Activated naive CD4-positive, alpha-beta T cell treated with anti-CD3 and anti-CD28 coated beads, Interleukin-2, amount 10 ng/mL, durations not matched to agents 7 days and 5 days (primary cell): ENCODE measurements at regions not wholly inside any gene's neighbourhood (a gene's known extent, or its start where the extent isn't known, plus 50 kb on each side); places are given as distances from the start of the nearest gene placed in this dataset.
"Not testable (repeated sequence)": the region's sequence is repeated elsewhere in the genome, so short reads cannot be mapped to it uniquely, and the experiment has no call there.

ENCODE experiments used
- CTCF ChIA-PET: fragments of 350-600 bp; sonication (Branson Sonifier 250); formaldehyde crosslinking; loops from one replicate; lab custom pipeline; 2021; ENCODE audit warnings: antibody characterized with exemption; lab: Charles Lee
- DNase-seq: peaks from one replicate; pipeline ENCODE4 v3.0.0-alpha.2; 2020
- H3K27ac Mint-ChIP-seq: one replicate; pipeline ENCODE4 v1.8.0; 2021; ENCODE audit warnings: mild to moderate bottlenecking, moderate library complexity, mixed read lengths
- H3K27me3 Mint-ChIP-seq: one replicate; pipeline ENCODE4 v1.8.0; 2021; ENCODE audit warnings: mild to moderate bottlenecking, mixed read lengths
- H3K36me3 Mint-ChIP-seq: one replicate; pipeline ENCODE4 v1.8.0; 2021; ENCODE audit warnings: mixed read lengths
- H3K4me1 Mint-ChIP-seq: one replicate; pipeline ENCODE4 v1.8.0; 2021; ENCODE audit warnings: mixed read lengths
- H3K4me3 Mint-ChIP-seq: one replicate; pipeline ENCODE4 v1.8.0; 2021; ENCODE audit warnings: mild to moderate bottlenecking, moderate library complexity, mixed read lengths
- H3K9me3 Mint-ChIP-seq: one replicate; pipeline ENCODE4 v1.8.0; 2021; ENCODE audit warnings: mixed read lengths

- H3K27ac Mint-ChIP-seq, DNase-seq, H3K36me3 Mint-ChIP-seq, H3K4me3 Mint-ChIP-seq, H3K9me3 Mint-ChIP-seq, CTCF ChIA-PET: not testable (repeated sequence)
- H3K4me1 Mint-ChIP-seq: peaks cover 25% of the 10 kb centered on the region
- peaks cover 11% of the 10 kb centered on the region for H3K27me3 Mint-ChIP-seq
These were observed 231.2 kb upstream of the FRG2C start for GRCh38 chr3:75432885-75433284.

GRCh38 chr3:75433295-75433694 is 230.8 kb upstream of the FRG2C start:
- H3K4me3 Mint-ChIP-seq: peak overlapping the region; percentile 13
- H3K27ac Mint-ChIP-seq: not testable (repeated sequence)

GRCh38 chr3:75434276-75434912 is 229.7 kb upstream of the FRG2C start:
- H3K9me3 Mint-ChIP-seq, H3K36me3 Mint-ChIP-seq, CTCF ChIA-PET: not testable (repeated sequence)
- Mint-ChIP-seq H3K4me3 (peak overlapping the region; percentile 98), H3K4me1 (peaks cover 20% of the 10 kb centered on the region), H3K27ac (peak overlapping the region; percentile 49), H3K27me3 (peaks cover 12% of the 10 kb centered on the region)
- DNase-seq: peak; percentile 38

More at GRCh38 chr3:75433295-75433694, 230.8 kb upstream of the FRG2C start:
- H3K9me3 Mint-ChIP-seq, DNase-seq, H3K36me3 Mint-ChIP-seq, CTCF ChIA-PET: not testable (repeated sequence)
- peaks cover 25% of the 10 kb centered on the region for H3K4me1 Mint-ChIP-seq
- peaks cover 12% of the 10 kb centered on the region for H3K27me3 Mint-ChIP-seq

- H3K9me3 Mint-ChIP-seq, CTCF ChIA-PET, H3K36me3 Mint-ChIP-seq: not testable (repeated sequence)
- peak overlapping the region; percentile 100 for H3K27ac Mint-ChIP-seq
- H3K4me3 Mint-ChIP-seq: peak overlapping the region; percentile 98
- DNase-seq: peak; percentile 98
- peaks cover 12% of the 10 kb centered on the region for H3K27me3 Mint-ChIP-seq
- peaks cover 18% of the 10 kb centered on the region for H3K4me1 Mint-ChIP-seq
These were observed 229.0 kb upstream of the FRG2C start for GRCh38 chr3:75434913-75435793.

- Mint-ChIP-seq H3K27me3 (peaks cover 12% of the 10 kb centered on the region), H3K4me1 (peaks cover 18% of the 10 kb centered on the region), H3K4me3 (peak overlapping the region; percentile 98), H3K27ac (peak overlapping the region; percentile 100)
- H3K36me3 Mint-ChIP-seq, H3K9me3 Mint-ChIP-seq, DNase-seq, CTCF ChIA-PET: not testable (repeated sequence)
These were observed 228.2 kb upstream of the FRG2C start for GRCh38 chr3:75435794-75436400.

- CTCF ChIA-PET, H3K27ac Mint-ChIP-seq, H3K4me1 Mint-ChIP-seq: not testable (repeated sequence)
These were observed 223.1 kb upstream of the FRG2C start for GRCh38 chr3:75440986-75441385.

GRCh38 chr3:75444634-75445033 is 219.5 kb upstream of the FRG2C start:
- H3K4me3 Mint-ChIP-seq, CTCF ChIA-PET, H3K36me3 Mint-ChIP-seq, DNase-seq, H3K27ac Mint-ChIP-seq, H3K27me3 Mint-ChIP-seq, H3K9me3 Mint-ChIP-seq, H3K4me1 Mint-ChIP-seq: not testable (repeated sequence)

More at GRCh38 chr3:75440986-75441385, 223.1 kb upstream of the FRG2C start:
- H3K36me3 Mint-ChIP-seq, H3K9me3 Mint-ChIP-seq, DNase-seq, H3K4me3 Mint-ChIP-seq: not testable (repeated sequence)
- H3K27me3 Mint-ChIP-seq: peaks cover 12% of the 10 kb centered on the region

- DNase-seq, H3K27me3 Mint-ChIP-seq, H3K4me3 Mint-ChIP-seq, H3K27ac Mint-ChIP-seq, H3K9me3 Mint-ChIP-seq, H3K36me3 Mint-ChIP-seq, H3K4me1 Mint-ChIP-seq, CTCF ChIA-PET: not testable (repeated sequence)
These were observed 218.9 kb upstream of the FRG2C start for GRCh38 chr3:75445234-75445633.

GRCh38 chr3:75446948-75447347 is 217.2 kb upstream of the FRG2C start:
- DNase-seq, H3K36me3 Mint-ChIP-seq, H3K4me3 Mint-ChIP-seq, H3K27me3 Mint-ChIP-seq, H3K27ac Mint-ChIP-seq, CTCF ChIA-PET, H3K4me1 Mint-ChIP-seq, H3K9me3 Mint-ChIP-seq: not testable (repeated sequence)

- CTCF ChIA-PET, DNase-seq, H3K27me3 Mint-ChIP-seq, H3K4me3 Mint-ChIP-seq, H3K36me3 Mint-ChIP-seq, H3K9me3 Mint-ChIP-seq, H3K27ac Mint-ChIP-seq, H3K4me1 Mint-ChIP-seq: not testable (repeated sequence)
These were observed 210.8 kb upstream of the FRG2C start for GRCh38 chr3:75453328-75453727.

- H3K27me3 Mint-ChIP-seq, H3K9me3 Mint-ChIP-seq, H3K4me1 Mint-ChIP-seq, CTCF ChIA-PET, H3K27ac Mint-ChIP-seq, H3K36me3 Mint-ChIP-seq, DNase-seq, H3K4me3 Mint-ChIP-seq: not testable (repeated sequence)
These were observed 210.3 kb upstream of the FRG2C start for GRCh38 chr3:75453839-75454238.

- H3K4me3 Mint-ChIP-seq, H3K36me3 Mint-ChIP-seq, H3K27me3 Mint-ChIP-seq, H3K4me1 Mint-ChIP-seq, H3K9me3 Mint-ChIP-seq, CTCF ChIA-PET, H3K27ac Mint-ChIP-seq, DNase-seq: not testable (repeated sequence)
These were observed 189.6 kb upstream of the FRG2C start for GRCh38 chr3:75474530-75474929.

GRCh38 chr3:75496600-75496999 is 167.5 kb upstream of the FRG2C start:
- H3K27me3 Mint-ChIP-seq, H3K4me3 Mint-ChIP-seq, CTCF ChIA-PET, H3K4me1 Mint-ChIP-seq, H3K27ac Mint-ChIP-seq, DNase-seq, H3K36me3 Mint-ChIP-seq: not testable (repeated sequence)
- H3K9me3 Mint-ChIP-seq: peaks cover 15% of the 10 kb centered on the region

- H3K27me3 Mint-ChIP-seq, CTCF ChIA-PET, H3K27ac Mint-ChIP-seq, DNase-seq, H3K4me3 Mint-ChIP-seq, H3K4me1 Mint-ChIP-seq, H3K36me3 Mint-ChIP-seq: not testable (repeated sequence)
- peaks cover 30% of the 10 kb centered on the region for H3K9me3 Mint-ChIP-seq
These were observed 163.8 kb upstream of the FRG2C start for GRCh38 chr3:75500357-75500756.

GRCh38 chr3:75502171-75502570 is 162.0 kb upstream of the FRG2C start:
- DNase-seq, H3K4me3 Mint-ChIP-seq, H3K27ac Mint-ChIP-seq, H3K36me3 Mint-ChIP-seq, CTCF ChIA-PET, H3K4me1 Mint-ChIP-seq, H3K27me3 Mint-ChIP-seq: not testable (repeated sequence)
- peaks cover 27% of the 10 kb centered on the region for H3K9me3 Mint-ChIP-seq
